BLaER1 treated with 17β-estradiol and CSF1 and Interleukin-3, amounts not matched to agents 10 nM and 100 nM (cell line): ENCODE measurements at regions not wholly inside any gene's neighbourhood (a gene's known extent, or its start where the extent isn't known, plus 50 kb on each side); places are given as distances from the start of the nearest gene placed in this dataset.

ENCODE experiments used
- H3K27ac ChIP-seq, 11 experiments: shearing (Covaris generic); formaldehyde crosslinking; 2 replicates each; pipeline ENCODE4 v1.8.1; 2022
- H3K27me3 ChIP-seq, 11 experiments: shearing (Covaris generic); formaldehyde crosslinking; 2 replicates each; pipeline ENCODE4 v1.8.1; 2022
- H3K36me3 ChIP-seq, 11 experiments: shearing (Covaris generic); formaldehyde crosslinking; 2 replicates each; pipeline ENCODE4 v1.8.1; 2022
- H3K4me1 ChIP-seq, 10 experiments: shearing (Covaris generic); formaldehyde crosslinking; 2 replicates each; pipeline ENCODE4 v1.8.1; 2022
- H3K4me2 ChIP-seq, 11 experiments: shearing (Covaris generic); formaldehyde crosslinking; 2 replicates each; pipeline ENCODE4 v1.8.1; 2022
- H3K4me3 ChIP-seq, 10 experiments: shearing (Covaris generic); formaldehyde crosslinking; 2 replicates each; pipeline ENCODE4 v1.8.1; 2022
- H3K9ac ChIP-seq, 11 experiments: shearing (Covaris generic); formaldehyde crosslinking; 2 replicates each; pipeline ENCODE4 v1.8.1; 2022
- H3K9me3 ChIP-seq, 11 experiments: shearing (Covaris generic); formaldehyde crosslinking; replicated peaks in 1 of 11; 2 replicates each; pipeline ENCODE4 v1.8.1; 2022
- H4K20me1 ChIP-seq, 11 experiments: shearing (Covaris generic); formaldehyde crosslinking; 2 replicates each; pipeline ENCODE4 v1.8.1; 2022
- Cebpa-rat ChIP-seq, 11 experiments: shearing (Covaris generic); IDR thresholded peaks; 2 replicates each; pipeline ENCODE4 v1.8.1; 2022

DNA sequence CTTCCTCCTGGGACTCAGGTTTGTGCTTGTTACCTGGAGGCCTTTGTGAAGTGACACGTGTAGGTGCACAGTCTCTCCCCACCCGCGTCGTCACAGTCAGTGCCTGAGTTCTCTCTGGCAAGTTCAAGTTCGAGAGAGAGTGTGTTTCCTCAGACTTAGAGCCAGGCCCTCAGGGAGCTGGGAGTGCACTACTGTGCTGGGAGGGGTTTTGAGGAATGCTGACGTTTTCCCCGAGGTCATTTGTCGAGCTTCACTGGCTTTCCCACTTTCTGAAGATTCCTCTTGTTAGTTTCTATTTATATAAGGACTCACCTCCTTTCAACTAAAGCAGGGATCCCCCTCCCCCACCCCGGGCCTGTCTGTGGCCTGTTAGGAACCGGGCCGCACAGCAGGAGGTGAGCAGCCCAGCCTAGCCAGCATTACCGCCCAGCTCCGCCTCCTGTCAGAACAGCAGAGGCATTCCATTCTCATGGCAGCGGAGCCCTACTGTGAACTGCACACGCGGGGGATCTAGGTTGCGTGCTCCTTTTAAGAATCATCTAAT lies 209.2 kb downstream of the DIRAS2 start:
- Histone ChIP-seq H3K9ac (no peak overlapping the region), H3K4me2 (no peak overlapping the region), H3K27me3 (no peaks in the 10 kb centered on the region), H4K20me1 (no peaks in the 10 kb centered on the region), H3K9me3 (peaks cover 0 to 3% (median 1%) of the 10 kb centered on the region in 11 experiments; a peak in 11 of 22 replicates), H3K27ac (no peak overlapping the region), H3K4me1 (no peaks in the 10 kb centered on the region), H3K36me3 (no peaks in the 10 kb centered on the region), H3K4me3 (no peak overlapping the region)
- TF ChIP-seq Cebpa-rat (IDR thresholded peaks at IDR 0.05): no peak

- H3K4me2 ChIP-seq: no peak overlapping the region
- H4K20me1 ChIP-seq: no peaks in the 10 kb centered on the region
- H3K27ac ChIP-seq: no peak overlapping the region
- no peak overlapping the region for H3K4me3 ChIP-seq
- no peak overlapping the region for H3K9ac ChIP-seq
- peaks cover 10 to 21% (median 17%) of the 10 kb centered on the region in 11 experiments; a peak in 21 of 22 replicates for H3K9me3 ChIP-seq
- H3K36me3 ChIP-seq: no peaks in the 10 kb centered on the region
- H3K4me1 ChIP-seq: no peaks in the 10 kb centered on the region
- TF ChIP-seq Cebpa-rat (IDR thresholded peaks at IDR 0.05): no peak
- no peaks in the 10 kb centered on the region for H3K27me3 ChIP-seq
Observed at GRCh38 chr9:90441814-90442213, 200.8 kb downstream of the DIRAS2 start.

- Histone ChIP-seq H3K4me1 (no peaks in the 10 kb centered on the region), H3K4me2 (no peak overlapping the region), H3K27ac (no peak overlapping the region), H4K20me1 (no peaks in the 10 kb centered on the region), H3K4me3 (no peak overlapping the region), H3K36me3 (no peaks in the 10 kb centered on the region), H3K9me3 (peaks cover 10 to 21% (median 17%) of the 10 kb centered on the region in 11 experiments), H3K9ac (no peak overlapping the region), H3K27me3 (no peaks in the 10 kb centered on the region)
- TF ChIP-seq Cebpa-rat (IDR thresholded peaks at IDR 0.05): no peak
Observed at GRCh38 chr9:90442723-90443122, 199.9 kb downstream of the DIRAS2 start.

GRCh38 chr9:90444609-90445204 lies 197.9 kb downstream of the DIRAS2 start:
- no peaks in the 10 kb centered on the region for H3K27me3 ChIP-seq
- no peak for TF ChIP-seq Cebpa-rat (IDR thresholded peaks at IDR 0.05)
- no peak overlapping the region for H3K27ac ChIP-seq
- H3K4me1 ChIP-seq: no peaks in the 10 kb centered on the region
- H3K4me2 ChIP-seq: no peak overlapping the region
- no peaks in the 10 kb centered on the region for H3K36me3 ChIP-seq
- H3K9ac ChIP-seq: no peak overlapping the region
- H3K9me3 ChIP-seq: peaks cover 2 to 8% (median 4%) of the 10 kb centered on the region in 11 experiments; a peak in 17 of 22 replicates
- H4K20me1 ChIP-seq: no peaks in the 10 kb centered on the region
- no peak overlapping the region for H3K4me3 ChIP-seq

GRCh38 chr9:90445391-90445790 lies 197.2 kb downstream of the DIRAS2 start:
- no peaks in the 10 kb centered on the region for H4K20me1 ChIP-seq
- TF ChIP-seq Cebpa-rat (IDR thresholded peaks at IDR 0.05): no peak
- H3K27ac ChIP-seq: no peak overlapping the region

DNA sequence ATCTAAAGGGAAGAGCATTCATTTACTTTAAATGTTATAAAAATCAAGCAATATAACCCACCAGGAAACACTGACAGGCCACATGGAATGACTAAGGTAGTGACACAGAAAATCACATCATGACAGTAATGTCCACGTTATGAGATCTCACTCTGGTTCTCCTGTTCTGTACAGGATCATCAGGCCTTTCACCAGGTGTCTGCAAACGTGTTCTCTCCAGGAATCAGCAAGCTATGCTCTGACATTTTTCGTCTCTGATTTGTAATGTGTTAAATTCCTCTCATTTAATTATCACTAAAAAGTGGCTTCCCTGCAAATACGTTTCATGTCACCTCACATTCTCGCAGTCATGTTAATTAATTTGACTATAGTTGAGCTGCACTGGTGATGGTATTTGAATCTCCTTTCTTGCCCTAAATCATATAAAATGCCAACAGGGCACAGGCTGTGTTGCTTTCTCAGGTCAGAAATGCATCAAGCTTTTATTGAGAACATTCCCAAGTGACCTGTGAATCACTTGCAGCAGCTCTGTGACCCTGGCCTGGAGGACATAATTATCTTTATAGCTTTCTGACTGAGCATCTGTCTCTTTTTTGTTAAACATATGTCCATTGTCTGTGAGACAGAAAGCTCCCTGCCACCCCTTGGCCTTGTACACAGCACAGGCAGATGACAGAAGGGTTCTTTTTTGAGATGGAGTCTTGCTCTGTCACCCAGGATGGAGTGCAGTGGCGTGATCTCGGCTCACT lies 196.2 kb downstream of the DIRAS2 start:
- Histone ChIP-seq H3K27me3 (no peaks in the 10 kb centered on the region), H3K9me3 (peaks cover 0 to 4% (median 0%) of the 10 kb centered on the region in 11 experiments; a peak in 1 of 22 replicates), H3K9ac (no peak overlapping the region), H3K4me2 (no peak overlapping the region), H3K36me3 (no peaks in the 10 kb centered on the region), H3K4me3 (no peak overlapping the region), H3K4me1 (no peaks in the 10 kb centered on the region), H3K27ac (no peak overlapping the region), H4K20me1 (no peaks in the 10 kb centered on the region)
- TF ChIP-seq Cebpa-rat (IDR thresholded peaks at IDR 0.05): no peak

More at GRCh38 chr9:90445391-90445790, 197.2 kb downstream of the DIRAS2 start:
- H3K4me2 ChIP-seq: no peak overlapping the region
- H3K36me3 ChIP-seq: no peaks in the 10 kb centered on the region
- H3K27me3 ChIP-seq: no peaks in the 10 kb centered on the region
- no peak overlapping the region for H3K9ac ChIP-seq
- peaks cover 0 to 4% (median 0%) of the 10 kb centered on the region in 11 experiments; a peak in 1 of 22 replicates for H3K9me3 ChIP-seq
- H3K4me1 ChIP-seq: no peaks in the 10 kb centered on the region
- H3K4me3 ChIP-seq: no peak overlapping the region

GRCh38 chr9:90447773-90448172 lies 194.9 kb downstream of the DIRAS2 start:
- H3K27ac ChIP-seq: no peak overlapping the region
- H3K9me3 ChIP-seq: peaks cover 0 to 4% (median 0%) of the 10 kb centered on the region in 11 experiments; a peak in 1 of 22 replicates
- no peak overlapping the region for H3K9ac ChIP-seq
- no peaks in the 10 kb centered on the region for H4K20me1 ChIP-seq
- H3K4me3 ChIP-seq: no peak overlapping the region
- H3K36me3 ChIP-seq: no peaks in the 10 kb centered on the region
- no peak for TF ChIP-seq Cebpa-rat (IDR thresholded peaks at IDR 0.05)
- H3K27me3 ChIP-seq: no peaks in the 10 kb centered on the region
- H3K4me2 ChIP-seq: no peak overlapping the region
- H3K4me1 ChIP-seq: no peaks in the 10 kb centered on the region

DNA sequence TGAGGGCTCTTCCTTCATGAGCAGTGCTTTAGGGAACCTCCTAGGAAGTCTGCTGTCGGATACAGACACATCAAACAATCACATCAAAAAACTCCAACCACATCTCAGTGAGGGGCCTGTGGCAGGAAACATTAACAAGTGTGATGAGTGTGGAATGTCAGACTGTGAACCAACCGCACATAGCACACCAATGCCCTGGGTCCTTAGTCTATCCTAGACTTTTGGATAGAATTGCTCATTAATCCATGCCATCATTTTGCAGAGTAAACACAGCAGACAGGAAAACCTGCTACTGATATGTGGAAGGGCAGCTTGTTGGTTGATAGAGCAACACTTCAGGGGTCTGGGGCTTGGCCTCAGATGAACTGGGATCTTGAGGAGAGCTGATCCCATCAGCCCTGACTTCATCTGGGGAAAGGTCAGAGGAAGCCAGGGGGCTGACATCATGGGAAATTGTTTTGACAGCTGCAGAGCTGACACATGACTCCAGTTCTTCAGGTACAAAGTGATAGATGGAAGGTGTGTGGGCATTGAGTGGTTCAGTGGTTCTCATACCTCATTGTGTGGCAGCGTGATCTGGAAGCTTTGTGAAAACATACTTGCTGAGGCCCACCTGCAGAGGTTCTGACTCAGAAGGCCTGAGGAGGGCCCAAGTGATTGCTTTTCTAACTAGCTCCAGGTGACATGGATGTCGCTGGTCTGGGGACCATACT lies 193.3 kb downstream of the DIRAS2 start:
- H3K4me3 ChIP-seq: no peak overlapping the region
- peaks cover 0 to 15% (median 0%) of the 10 kb centered on the region in 11 experiments; a peak in 4 of 22 replicates for H3K9me3 ChIP-seq
- no peak for TF ChIP-seq Cebpa-rat (IDR thresholded peaks at IDR 0.05)
- H3K36me3 ChIP-seq: no peaks in the 10 kb centered on the region
- H3K27me3 ChIP-seq: no peaks in the 10 kb centered on the region
- no peak overlapping the region for H3K9ac ChIP-seq
- no peaks in the 10 kb centered on the region for H3K4me1 ChIP-seq
- no peaks in the 10 kb centered on the region for H4K20me1 ChIP-seq
- no peak overlapping the region for H3K27ac ChIP-seq
- H3K4me2 ChIP-seq: no peak overlapping the region

DNA sequence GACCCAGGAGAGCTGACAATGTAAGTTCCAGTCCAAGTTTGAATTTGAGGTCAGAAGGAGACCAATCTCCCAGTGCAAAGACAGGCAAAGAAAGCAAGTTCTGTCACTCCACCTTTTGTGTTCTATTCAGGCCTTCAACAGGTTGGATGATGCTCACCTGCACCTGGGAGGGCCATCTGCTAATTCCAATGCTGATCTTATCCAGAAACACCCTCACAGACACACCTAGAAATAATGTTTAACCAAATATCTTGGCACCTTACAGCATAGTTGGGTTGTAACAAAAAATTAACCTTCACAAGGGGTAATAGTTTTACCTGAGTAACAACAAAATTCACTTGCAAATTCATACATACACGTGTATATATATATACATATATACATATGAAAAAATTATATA lies 190.8 kb downstream of the DIRAS2 start:
- TF ChIP-seq Cebpa-rat (IDR thresholded peaks at IDR 0.05): no peak
- H3K9ac ChIP-seq: no peak overlapping the region
- H3K4me3 ChIP-seq: no peak overlapping the region
- peaks cover 0 to 25% (median 0%) of the 10 kb centered on the region in 11 experiments; a peak in 4 of 22 replicates for H3K9me3 ChIP-seq
- H3K4me2 ChIP-seq: no peak overlapping the region
- H3K27me3 ChIP-seq: no peaks in the 10 kb centered on the region
- H4K20me1 ChIP-seq: no peaks in the 10 kb centered on the region
- H3K36me3 ChIP-seq: no peaks in the 10 kb centered on the region
- no peak overlapping the region for H3K27ac ChIP-seq
- no peaks in the 10 kb centered on the region for H3K4me1 ChIP-seq
